Suprapubic skin (tissue), 4 donors: ENCODE measurements at regions not wholly inside any gene's neighbourhood (a gene's known extent, or its start where the extent isn't known, plus 50 kb on each side); places are given as distances from the start of the nearest gene placed in this dataset.

Experiments used
- EP300 ChIP-seq: sonication (generic); formaldehyde crosslinking; IDR thresholded peaks from one replicate; pipeline ENCODE4 v1.6.1; 2017; ENCODE audit warnings: antibody characterized with exemption
- POLR2AphosphoS5 ChIP-seq, 3 donors: sonication (generic); formaldehyde crosslinking; IDR thresholded peaks; one replicate each; pipeline ENCODE4 v1.6.1; 2017; ENCODE audit warnings: antibody characterized with exemption in 3 of 3
- TF ChIP-seq, protein P1 (sequence below), 2 donors: fragments of 200-600 bp in 1 of 2; fragments of 450-650 bp in 1 of 2; sonication (generic) in 1 of 2; IDR thresholded peaks; one replicate each; pipeline ENCODE4 v1.5.1; 2016 to 2019; ENCODE audit warnings: antibody characterized with exemption in 2 of 2, mild to moderate bottlenecking in 1 of 2, moderate library complexity in 1 of 2

DNA sequence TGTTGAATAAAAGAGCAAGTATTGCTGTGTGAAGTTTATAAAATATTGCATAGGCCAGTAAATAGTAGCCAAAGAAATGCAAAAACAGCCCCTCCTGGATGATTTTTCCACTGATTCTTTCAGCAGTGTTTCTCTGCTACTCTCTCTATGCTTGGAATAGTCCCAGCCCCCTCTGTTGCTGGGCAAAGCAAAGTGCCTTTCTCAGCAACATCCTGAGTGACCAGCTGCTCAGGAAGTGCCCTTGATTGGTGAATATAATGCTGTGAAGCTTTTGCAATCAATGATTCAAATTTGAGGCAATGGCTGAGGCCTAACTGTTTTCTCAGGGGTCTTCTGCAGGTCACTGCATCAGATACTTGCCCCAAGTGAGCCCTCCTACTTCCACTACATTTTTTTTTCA lies 656.7 kb downstream of the ZNF674 start:
- TF ChIP-seq POLR2AphosphoS5 (IDR thresholded peaks at IDR 0.05), result no peak
- TF ChIP-seq, protein P1, sequence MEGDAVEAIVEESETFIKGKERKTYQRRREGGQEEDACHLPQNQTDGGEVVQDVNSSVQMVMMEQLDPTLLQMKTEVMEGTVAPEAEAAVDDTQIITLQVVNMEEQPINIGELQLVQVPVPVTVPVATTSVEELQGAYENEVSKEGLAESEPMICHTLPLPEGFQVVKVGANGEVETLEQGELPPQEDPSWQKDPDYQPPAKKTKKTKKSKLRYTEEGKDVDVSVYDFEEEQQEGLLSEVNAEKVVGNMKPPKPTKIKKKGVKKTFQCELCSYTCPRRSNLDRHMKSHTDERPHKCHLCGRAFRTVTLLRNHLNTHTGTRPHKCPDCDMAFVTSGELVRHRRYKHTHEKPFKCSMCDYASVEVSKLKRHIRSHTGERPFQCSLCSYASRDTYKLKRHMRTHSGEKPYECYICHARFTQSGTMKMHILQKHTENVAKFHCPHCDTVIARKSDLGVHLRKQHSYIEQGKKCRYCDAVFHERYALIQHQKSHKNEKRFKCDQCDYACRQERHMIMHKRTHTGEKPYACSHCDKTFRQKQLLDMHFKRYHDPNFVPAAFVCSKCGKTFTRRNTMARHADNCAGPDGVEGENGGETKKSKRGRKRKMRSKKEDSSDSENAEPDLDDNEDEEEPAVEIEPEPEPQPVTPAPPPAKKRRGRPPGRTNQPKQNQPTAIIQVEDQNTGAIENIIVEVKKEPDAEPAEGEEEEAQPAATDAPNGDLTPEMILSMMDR (IDR thresholded peaks at IDR 0.05), result no peak
- no peak for TF ChIP-seq EP300
